A549 (cell line): ENCODE measurements at regions not wholly inside any gene's neighbourhood (a gene's known extent, or its start where the extent isn't known, plus 50 kb on each side); places are given as distances from the start of the nearest gene placed in this dataset.

ENCODE experiments used
- ATAC-seq, 2 experiments: fragments of 200-7000 bp in 1 of 2; fragments of >200 bp in 1 of 2; cut with Nextera tagmentation in 1 of 2; cut with Tn5 transposase in 1 of 2; 3 replicates each; pipeline versions ENCODE4 v1.8.0 to v1.9.1; 2018 to 2020; ENCODE audit warnings: mild to moderate bottlenecking in 1 of 2, moderate library complexity in 1 of 2
- CTCF ChIA-PET: fragments of 300-600 bp; sonication (Branson Sonifier 250); formaldehyde crosslinking; extraction: SDS; loops from one replicate; lab custom pipeline; 2021; ENCODE audit warnings: antibody characterized with exemption, inconsistent platforms; lab: Yijun Ruan, JAX
- POLR2A ChIA-PET: fragments of 350-600 bp; formaldehyde crosslinking; extraction: SDS; loops from one replicate; lab custom pipeline; 2021; ENCODE audit warnings: antibody characterized with exemption, inconsistent platforms; lab: Yijun Ruan, JAX
- DNase-seq, 2 experiments: peaks; one replicate each; pipeline versions ENCODE4 v3.0.0 to v3.0.0-alpha.2; 2011 to 2016; ENCODE audit warnings: low read depth in 1 of 2, low spot score in 1 of 2
- FAIRE-seq: peaks from 2 replicates; lab custom pipeline; 2011; peaks lifted over from hg19 to GRCh38; lab: Jason Lieb, UNC
- H3K27ac ChIP-seq, 2 experiments: fragments of >200 bp; sonication (Bioruptor Twin); formaldehyde crosslinking; 3 replicates each; pipeline ENCODE4 v1.5.1; 2016 to 2017
- H3K4me1 ChIP-seq: fragments of >200 bp; sonication (Bioruptor Twin); formaldehyde crosslinking; 3 replicates; pipeline ENCODE4 v1.6.1; 2016
- H3K4me2 ChIP-seq: fragments of >200 bp; sonication (Bioruptor Twin); formaldehyde crosslinking; 3 replicates; pipeline ENCODE4 v1.6.1; 2016
- H3K4me3 ChIP-seq: fragments of >200 bp; sonication (Bioruptor Twin); formaldehyde crosslinking; 3 replicates; pipeline ENCODE4 v1.5.1; 2016
- H3K9me3 ChIP-seq: fragments of >200 bp; sonication (Bioruptor Twin); formaldehyde crosslinking; 3 replicates; pipeline ENCODE4 v1.6.1; 2016
- CHD2 ChIP-seq: fragments of 150-350 bp; IDR thresholded peaks from 2 replicates; pipeline ENCODE4 v1.6.1; 2014; ENCODE audit warnings: low read length; ENCODE audit not compliant: partially characterized antibody
- CHD4 ChIP-seq: fragments of 200-600 bp; sonication (generic); IDR thresholded peaks from 2 replicates; pipeline ENCODE4 v1.6.1; 2016; ENCODE audit warnings: antibody characterized with exemption, mild to moderate bottlenecking, borderline replicate concordance
- EP300 ChIP-seq, 2 experiments: fragments of >200 bp; sonication (Bioruptor Twin); formaldehyde crosslinking; IDR thresholded peaks; 2 replicates in 1 of 2; 3 replicates in 1 of 2; pipeline ENCODE4 v1.6.1; 2016 to 2017
- ESRRA ChIP-seq: fragments of 150-350 bp; IDR thresholded peaks from 2 replicates; pipeline ENCODE4 v1.6.1; 2014; ENCODE audit warnings: mild to moderate bottlenecking, low read length, borderline replicate concordance
- FOSB ChIP-seq: fragments of 250-450 bp; sonication (Bioruptor Pico); IDR thresholded peaks from 2 replicates; pipeline ENCODE4 v1.5.0; 2020; ENCODE audit warnings: mild to moderate bottlenecking, moderate library complexity
- FOSL2 ChIP-seq, 2 experiments: fragments of 450-650 bp in 1 of 2; fragments of >200 bp in 1 of 2; sonication (Bioruptor Twin) in 1 of 2; formaldehyde crosslinking; IDR thresholded peaks; 2 replicates each; pipeline versions ENCODE4 v1.5.0 to v1.6.1; 2016 to 2020; ENCODE audit warnings: mild to moderate bottlenecking in 1 of 2, moderate library complexity in 1 of 2
- GATA3 ChIP-seq: IDR thresholded peaks from 2 replicates; pipeline ENCODE4 v1.6.1; 2012; ENCODE audit warnings: borderline replicate concordance
- HOXA7 ChIP-seq: fragments of 250-450 bp; sonication (Bioruptor Pico); IDR thresholded peaks from 2 replicates; pipeline ENCODE4 v1.5.0; 2020; ENCODE audit warnings: mild to moderate bottlenecking, moderate library complexity
- HOXB5 ChIP-seq: fragments of 250-450 bp; sonication (Bioruptor Pico); IDR thresholded peaks from 2 replicates; pipeline ENCODE4 v1.5.0; 2020; ENCODE audit warnings: mild to moderate bottlenecking, moderate library complexity
- JUN ChIP-seq, 2 experiments: fragments of >200 bp; sonication (Bioruptor Twin); formaldehyde crosslinking; IDR thresholded peaks; 2 replicates in 1 of 2; 3 replicates in 1 of 2; pipeline ENCODE4 v1.6.1; 2016 to 2017
- KDM5A ChIP-seq: fragments of 200-600 bp; sonication (generic); IDR thresholded peaks from 2 replicates; pipeline ENCODE4 v1.6.1; 2016; ENCODE audit warnings: antibody characterized with exemption, mild to moderate bottlenecking
- MAX ChIP-seq: IDR thresholded peaks from 2 replicates; pipeline ENCODE4 v1.6.1; 2012
- MYC ChIP-seq: IDR thresholded peaks from 2 replicates; pipeline ENCODE4 v1.6.1; 2012; ENCODE audit warnings: mild to moderate bottlenecking, inconsistent platforms, low read length, improper control_type of control experiment, borderline replicate concordance
- NR3C1 ChIP-seq: fragments of >200 bp; sonication (Bioruptor Twin); formaldehyde crosslinking; IDR thresholded peaks from 3 replicates; pipeline ENCODE4 v1.6.1; 2017
- REST ChIP-seq: fragments of 200-600 bp; sonication (generic); IDR thresholded peaks from 2 replicates; pipeline ENCODE4 v1.6.1; 2016; ENCODE audit warnings: antibody characterized with exemption, mild to moderate bottlenecking, moderate library complexity
- RFX5 ChIP-seq: fragments of 450-650 bp; IDR thresholded peaks from 2 replicates; pipeline ENCODE4 v1.7.1; 2014; ENCODE audit warnings: antibody characterized with exemption, mild to moderate bottlenecking, moderate library complexity
- TFCP2L1 ChIP-seq: fragments of 250-450 bp; sonication (Bioruptor Pico); IDR thresholded peaks from 2 replicates; pipeline ENCODE4 v1.5.0; 2021; ENCODE audit warnings: mild to moderate bottlenecking
- TP53 ChIP-seq: fragments of 250-450 bp; sonication (Bioruptor Pico); IDR thresholded peaks from 2 replicates; pipeline ENCODE4 v1.5.0; 2021; ENCODE audit warnings: mild to moderate bottlenecking, moderate library complexity
- ZNF302 ChIP-seq: fragments of 250-450 bp; sonication (Bioruptor Pico); IDR thresholded peaks from 2 replicates; pipeline ENCODE4 v1.9.0; 2021; ENCODE audit warnings: inconsistent platforms, mild to moderate bottlenecking, moderate library complexity
- ZSCAN20 ChIP-seq: fragments of 250-450 bp; sonication (Bioruptor Pico); IDR thresholded peaks from 2 replicates; pipeline ENCODE4 v1.8.0; 2022; ENCODE audit warnings: mild to moderate bottlenecking, moderate library complexity
- WGBS: methylation state at CpG from one replicate; pipeline ENCODE4 v1.1.6; 2017; ENCODE audit errors: missing lambda C conversion rate; 5-methylcytosine and 5-hydroxymethylcytosine counted together
- TF ChIP-seq, protein P1 (sequence below): fragments of >200 bp; sonication (Bioruptor Twin); formaldehyde crosslinking; IDR thresholded peaks from 3 replicates; pipeline ENCODE4 v1.5.1; 2016
- TF ChIP-seq, protein P2 (sequence below): IDR thresholded peaks from 2 replicates; pipeline ENCODE4 v1.6.1; 2012
- TF ChIP-seq, protein P3 (sequence below): fragments of 150-350 bp; IDR thresholded peaks from 2 replicates; pipeline ENCODE4 v1.6.1; 2014; ENCODE audit warnings: low read depth, mild to moderate bottlenecking, low read length

DNA sequence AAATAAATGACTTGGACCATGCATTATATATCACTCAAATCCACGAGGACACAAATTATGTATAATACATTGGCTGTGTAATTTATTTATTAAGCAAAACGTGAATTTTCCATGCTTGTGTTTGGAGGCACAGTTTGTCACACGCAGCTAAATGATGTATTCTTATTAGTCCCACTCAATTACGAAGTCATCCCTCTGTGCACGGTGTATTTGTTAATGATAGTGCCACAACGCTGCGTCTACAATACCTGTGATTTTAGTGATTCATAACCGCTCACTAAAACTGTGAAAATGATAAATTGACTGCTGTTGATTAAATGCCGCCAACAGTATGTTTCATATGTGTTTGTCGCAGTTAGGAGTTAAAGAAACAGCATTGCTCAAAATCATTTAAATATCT is 358.3 kb downstream of the ZNF516 start:
- no peaks in the 10 kb centered on the region for H3K9me3 ChIP-seq
- TF ChIP-seq HOXB5 (CRISPR knock-in tag): no peak
- TF ChIP-seq REST: no peak
- no peak for TF ChIP-seq ZSCAN20 (CRISPR knock-in tag)
- TF ChIP-seq, protein P1, sequence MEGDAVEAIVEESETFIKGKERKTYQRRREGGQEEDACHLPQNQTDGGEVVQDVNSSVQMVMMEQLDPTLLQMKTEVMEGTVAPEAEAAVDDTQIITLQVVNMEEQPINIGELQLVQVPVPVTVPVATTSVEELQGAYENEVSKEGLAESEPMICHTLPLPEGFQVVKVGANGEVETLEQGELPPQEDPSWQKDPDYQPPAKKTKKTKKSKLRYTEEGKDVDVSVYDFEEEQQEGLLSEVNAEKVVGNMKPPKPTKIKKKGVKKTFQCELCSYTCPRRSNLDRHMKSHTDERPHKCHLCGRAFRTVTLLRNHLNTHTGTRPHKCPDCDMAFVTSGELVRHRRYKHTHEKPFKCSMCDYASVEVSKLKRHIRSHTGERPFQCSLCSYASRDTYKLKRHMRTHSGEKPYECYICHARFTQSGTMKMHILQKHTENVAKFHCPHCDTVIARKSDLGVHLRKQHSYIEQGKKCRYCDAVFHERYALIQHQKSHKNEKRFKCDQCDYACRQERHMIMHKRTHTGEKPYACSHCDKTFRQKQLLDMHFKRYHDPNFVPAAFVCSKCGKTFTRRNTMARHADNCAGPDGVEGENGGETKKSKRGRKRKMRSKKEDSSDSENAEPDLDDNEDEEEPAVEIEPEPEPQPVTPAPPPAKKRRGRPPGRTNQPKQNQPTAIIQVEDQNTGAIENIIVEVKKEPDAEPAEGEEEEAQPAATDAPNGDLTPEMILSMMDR: no peak
- TF ChIP-seq ESRRA: no peak
- no peak for TF ChIP-seq EP300 (IDR thresholded peaks at IDR 0.05)
- TF ChIP-seq MYC: no peak
- TF ChIP-seq KDM5A: no peak
- TF ChIP-seq TP53 (CRISPR knock-in tag): no peak
- TF ChIP-seq GATA3: no peak
- no peak for TF ChIP-seq HOXA7
- TF ChIP-seq CHD2: no peak
- no peak for TF ChIP-seq NR3C1
- TF ChIP-seq CHD4: no peak
- no peak for TF ChIP-seq RFX5
- TF ChIP-seq, protein P2, sequence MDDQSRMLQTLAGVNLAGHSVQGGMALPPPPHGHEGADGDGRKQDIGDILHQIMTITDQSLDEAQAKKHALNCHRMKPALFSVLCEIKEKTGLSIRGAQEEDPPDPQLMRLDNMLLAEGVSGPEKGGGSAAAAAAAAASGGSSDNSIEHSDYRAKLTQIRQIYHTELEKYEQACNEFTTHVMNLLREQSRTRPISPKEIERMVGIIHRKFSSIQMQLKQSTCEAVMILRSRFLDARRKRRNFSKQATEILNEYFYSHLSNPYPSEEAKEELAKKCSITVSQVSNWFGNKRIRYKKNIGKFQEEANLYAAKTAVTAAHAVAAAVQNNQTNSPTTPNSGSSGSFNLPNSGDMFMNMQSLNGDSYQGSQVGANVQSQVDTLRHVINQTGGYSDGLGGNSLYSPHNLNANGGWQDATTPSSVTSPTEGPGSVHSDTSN: no peak
- TF ChIP-seq TFCP2L1: no peak
- TF ChIP-seq MAX: no peak
- TF ChIP-seq ZNF302 (CRISPR knock-in tag): no peak
- TF ChIP-seq JUN (IDR thresholded peaks at IDR 0.05): no peak
- TF ChIP-seq, all 56 proteins: peak for 0
- no peak overlapping the region for H3K4me3 ChIP-seq
- WGBS: 17% methylated on average over 10 of the region's 10 CpGs
- ATAC-seq (no peak), FAIRE-seq (no peak), DNase-seq (no peak)
- H3K4me2 ChIP-seq: no peak overlapping the region
- no peaks in the 10 kb centered on the region for H3K4me1 ChIP-seq
- ChIA-PET CTCF (no interaction called here), POLR2A (no interaction called here)
- no peak overlapping the region for H3K27ac ChIP-seq

GRCh38 chr18:76134628-76135027 is 360.4 kb downstream of the ZNF516 start:
- Histone ChIP-seq H3K4me3 (no peak overlapping the region), H3K4me2 (no peak overlapping the region), H3K27ac (no peak overlapping the region), H3K4me1 (no peaks in the 10 kb centered on the region), H3K9me3 (no peaks in the 10 kb centered on the region)
- FAIRE-seq (no peak), DNase-seq (no peak), ATAC-seq (no peak)
- CTCF ChIA-PET: no interaction called here
- POLR2A ChIA-PET: no interaction called here
- TF ChIP-seq RFX5 (no peak), FOSL2 (IDR thresholded peaks at IDR 0.05) (no peak), FOSL2 (CRISPR knock-in tag; IDR thresholded peaks at IDR 0.05) (no peak), TP53 (CRISPR knock-in tag) (no peak), CHD4 (no peak), FOSB (CRISPR knock-in tag) (no peak)
- TF ChIP-seq, protein P3, sequence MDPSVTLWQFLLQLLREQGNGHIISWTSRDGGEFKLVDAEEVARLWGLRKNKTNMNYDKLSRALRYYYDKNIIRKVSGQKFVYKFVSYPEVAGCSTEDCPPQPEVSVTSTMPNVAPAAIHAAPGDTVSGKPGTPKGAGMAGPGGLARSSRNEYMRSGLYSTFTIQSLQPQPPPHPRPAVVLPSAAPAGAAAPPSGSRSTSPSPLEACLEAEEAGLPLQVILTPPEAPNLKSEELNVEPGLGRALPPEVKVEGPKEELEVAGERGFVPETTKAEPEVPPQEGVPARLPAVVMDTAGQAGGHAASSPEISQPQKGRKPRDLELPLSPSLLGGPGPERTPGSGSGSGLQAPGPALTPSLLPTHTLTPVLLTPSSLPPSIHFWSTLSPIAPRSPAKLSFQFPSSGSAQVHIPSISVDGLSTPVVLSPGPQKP: no peak
- WGBS: 0% methylated on average over 1 of the region's 1 CpG
